NCI-H1092 treated with DMSO at 0.1 percent for 48 hours (cell line): ENCODE measurements at regions not wholly inside any gene's neighbourhood (a gene's known extent, or its start where the extent isn't known, plus 50 kb on each side); places are given as distances from the start of the nearest gene placed in this dataset.
"Not testable (repeated sequence)": the region's sequence is repeated elsewhere in the genome, so short reads cannot be mapped to it uniquely, and the experiment has no call there.

Experiments used
- DNase-seq: peaks from one replicate; lab custom pipeline; 2025; lab: John Stamatoyannopoulos, UW

DNA sequence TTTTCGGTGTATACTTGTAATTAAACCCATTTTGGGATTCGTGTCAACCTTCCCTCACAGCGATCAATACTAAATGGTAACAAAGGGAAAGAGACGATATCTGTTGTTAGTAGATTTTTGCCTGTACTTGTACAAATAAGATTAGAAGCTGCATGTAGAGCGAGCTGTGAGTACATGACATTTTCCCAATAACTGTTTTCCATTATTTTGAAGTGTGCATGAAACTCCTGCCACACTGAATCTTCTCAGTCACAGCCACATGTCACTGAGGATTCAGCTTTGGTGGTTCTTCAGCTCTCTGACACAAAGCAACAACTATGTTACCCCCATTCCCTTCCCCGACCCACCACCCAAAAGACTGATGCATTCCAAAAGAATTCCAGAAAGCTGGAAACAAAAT lies 685.6 kb downstream of the EFNA5 start:
- no peak for DNase-seq

DNA sequence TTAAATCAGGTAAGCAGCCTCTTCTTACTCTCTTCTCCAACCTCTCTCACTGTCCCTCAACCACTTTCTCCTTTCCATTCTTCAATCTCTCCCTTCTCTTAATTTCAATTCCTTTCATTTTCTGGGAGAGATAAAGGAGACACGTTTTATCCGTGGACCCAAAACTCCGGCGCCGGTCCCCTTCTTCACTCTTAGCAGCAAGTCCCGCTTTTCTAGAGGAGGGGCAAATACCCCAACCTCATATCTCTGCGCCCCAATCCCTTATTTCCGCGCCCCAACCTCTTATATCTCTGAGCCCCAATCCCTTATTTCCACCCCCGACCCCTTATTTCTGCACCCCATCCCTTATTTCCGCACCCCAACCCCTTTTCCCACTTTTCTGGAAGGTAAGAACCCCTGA lies 691.6 kb downstream of the EFNA5 start:
- not testable (repeated sequence) for DNase-seq

DNA sequence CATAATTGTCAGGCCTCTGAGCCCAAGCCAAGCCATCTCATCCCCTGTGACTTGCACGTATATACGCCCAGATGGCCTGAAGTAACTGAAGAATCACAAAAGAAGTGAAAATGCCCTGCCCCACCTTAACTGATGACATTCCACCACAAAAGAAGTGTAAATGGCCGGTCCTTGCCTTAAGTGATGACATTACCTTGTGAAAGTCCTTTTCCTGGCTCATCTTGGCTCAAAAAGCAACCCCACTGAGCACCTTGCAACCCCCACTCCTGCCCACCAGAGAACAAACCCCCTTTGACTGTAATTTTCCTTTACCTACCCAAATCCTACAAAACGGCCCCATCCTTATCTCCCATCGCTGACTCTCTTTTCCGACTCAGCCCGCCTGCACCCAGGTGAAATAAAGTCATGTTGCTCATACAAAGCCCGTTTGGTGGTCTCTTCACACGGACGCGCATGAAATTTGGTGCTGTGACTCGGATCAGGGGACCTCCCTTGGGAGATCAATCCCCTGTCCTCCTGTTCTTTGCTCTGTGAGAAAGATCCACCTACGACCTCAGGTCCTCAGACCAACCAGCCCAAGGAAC lies 692.1 kb downstream of the EFNA5 start:
- not testable (repeated sequence) for DNase-seq

DNA sequence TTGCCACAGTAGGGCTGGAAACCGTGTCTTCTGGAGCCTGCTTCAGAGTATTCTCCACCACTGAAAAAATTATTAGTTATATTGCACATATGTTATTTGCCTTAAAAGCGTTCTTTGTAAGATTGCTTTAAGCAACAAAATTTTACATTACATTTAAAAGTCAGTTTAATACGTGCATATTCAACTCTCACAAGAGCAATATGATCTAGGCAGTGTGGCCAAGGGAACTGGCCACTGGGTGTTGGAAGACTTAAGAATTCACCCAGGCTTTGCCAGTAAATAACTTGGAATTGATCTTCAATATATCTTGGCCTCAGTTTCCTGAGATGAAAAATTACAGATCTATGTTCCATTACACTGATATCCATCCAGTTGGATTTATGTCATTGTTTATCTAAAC lies 694.4 kb downstream of the EFNA5 start:
- DNase-seq = no peak

DNA sequence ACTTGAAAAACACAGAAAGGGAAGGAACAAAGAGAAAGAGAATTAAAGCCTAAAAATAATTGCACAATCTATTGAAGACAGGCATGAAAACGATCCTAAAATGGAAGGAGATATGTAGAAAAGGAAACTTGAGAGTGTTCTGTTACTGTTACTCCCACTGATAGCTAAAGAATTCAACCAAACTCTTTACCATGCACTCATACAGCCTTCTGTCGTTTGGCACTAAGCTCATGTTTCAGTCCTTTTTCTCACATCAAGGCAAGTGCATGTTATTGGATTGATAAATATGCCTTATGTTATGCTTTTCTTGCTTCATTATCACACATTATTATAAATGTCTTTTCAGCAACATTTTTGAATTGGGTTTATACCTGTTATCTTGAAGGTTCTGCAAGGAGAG lies 696.5 kb downstream of the EFNA5 start:
- no peak for DNase-seq

DNA sequence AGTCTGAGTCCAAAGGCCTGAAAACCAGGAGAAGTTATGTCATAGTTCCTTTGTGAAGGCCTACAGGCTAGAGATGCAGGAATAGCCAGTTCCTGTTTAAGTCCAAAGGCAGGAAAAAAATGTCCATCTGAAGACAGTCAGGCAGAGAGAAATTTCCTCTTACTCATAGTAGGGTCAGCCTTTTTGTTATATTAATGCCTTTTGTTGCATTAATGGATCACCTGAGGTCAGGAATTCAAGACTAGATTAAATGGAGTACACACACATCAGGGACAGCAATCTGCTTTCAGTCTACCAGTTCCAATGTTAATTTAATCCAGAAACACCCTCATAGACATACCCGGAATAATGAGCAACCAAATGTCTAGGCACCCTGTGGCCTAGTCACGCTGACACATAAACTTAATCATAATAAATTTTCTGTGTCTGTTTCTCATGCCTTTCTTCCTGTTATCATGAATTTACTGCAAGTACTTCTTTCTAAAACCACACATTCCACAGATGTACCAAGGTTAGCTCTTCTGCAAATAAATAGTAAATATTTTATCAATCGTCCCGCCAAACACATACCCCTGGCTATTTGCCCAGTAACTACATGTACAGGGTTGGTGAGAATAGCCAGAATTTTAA lies 703.9 kb downstream of the EFNA5 start:
- DNase-seq = no peak

DNA sequence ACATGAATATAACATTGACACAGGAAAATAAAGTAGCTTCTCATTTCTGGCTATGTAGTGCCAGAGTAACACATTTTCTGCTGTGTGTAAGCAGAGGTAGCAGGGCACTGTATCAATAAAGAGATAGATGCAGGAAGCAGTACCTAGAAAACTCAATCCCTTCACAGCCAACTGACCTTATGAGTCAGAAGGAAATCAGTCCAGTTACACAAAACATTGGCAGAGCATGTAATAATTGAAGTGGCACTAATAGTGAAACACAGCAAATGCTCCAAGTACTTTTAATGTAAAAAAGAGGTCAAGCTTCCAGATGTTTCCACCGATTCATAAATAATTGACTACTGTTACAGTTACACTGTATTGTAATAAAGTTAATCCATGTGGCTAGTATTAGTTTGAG lies 706.6 kb downstream of the EFNA5 start:
- DNase-seq = no peak

DNA sequence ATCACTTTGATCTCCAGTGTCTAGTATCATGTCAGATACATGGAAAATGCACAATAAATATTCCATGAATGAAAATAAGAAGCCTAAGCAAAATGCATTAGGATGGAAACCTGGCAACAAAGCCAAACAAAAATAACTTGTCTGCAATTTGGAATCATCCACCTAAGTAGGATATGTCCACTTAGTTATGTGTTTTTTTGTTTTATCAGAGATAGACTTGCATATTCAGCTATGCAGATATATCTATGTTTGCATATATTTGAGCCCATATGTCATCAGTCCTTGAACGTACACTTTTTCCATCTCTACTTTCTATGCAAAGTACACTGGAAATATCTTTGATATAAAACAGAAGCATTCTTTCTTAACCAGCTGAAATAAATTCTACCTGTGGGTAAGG lies 707.1 kb downstream of the EFNA5 start:
- DNase-seq = no peak

DNA sequence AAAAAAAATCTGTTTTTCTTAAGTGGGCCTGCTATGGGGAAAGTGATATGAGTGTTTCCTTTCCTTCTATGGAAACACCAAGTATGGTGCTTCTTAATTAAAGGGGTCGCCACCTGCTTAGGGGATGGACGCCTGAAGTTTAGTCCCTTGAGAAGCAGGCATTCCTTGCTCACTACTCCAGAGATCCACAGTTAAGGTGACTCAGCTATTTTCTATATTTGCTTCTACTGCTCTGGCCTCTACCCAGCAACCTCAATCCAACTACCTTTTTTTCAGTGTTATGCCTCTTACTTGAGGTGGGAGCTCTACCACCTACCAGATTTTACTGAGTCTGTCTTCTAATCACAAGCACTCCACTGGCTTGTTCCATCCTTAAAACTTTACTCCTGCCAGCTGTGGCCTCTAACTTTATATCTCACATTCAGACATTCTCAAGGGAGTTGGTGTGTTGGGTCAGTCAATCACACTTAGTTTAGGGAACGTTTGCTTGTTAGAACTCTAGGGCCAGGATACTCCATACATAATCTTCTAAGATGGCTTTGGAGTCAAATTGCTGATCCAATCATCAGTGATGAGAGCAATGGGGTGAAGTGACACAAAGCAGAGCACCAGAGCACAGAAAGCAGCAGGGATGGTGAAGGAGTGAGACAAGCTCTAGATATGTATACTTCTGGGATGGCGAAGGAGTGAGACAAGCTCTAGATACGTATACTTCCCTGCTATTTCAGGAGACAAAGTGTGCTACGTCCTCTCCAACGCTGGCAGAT lies 708.1 kb downstream of the EFNA5 start:
- DNase-seq = no peak

DNA sequence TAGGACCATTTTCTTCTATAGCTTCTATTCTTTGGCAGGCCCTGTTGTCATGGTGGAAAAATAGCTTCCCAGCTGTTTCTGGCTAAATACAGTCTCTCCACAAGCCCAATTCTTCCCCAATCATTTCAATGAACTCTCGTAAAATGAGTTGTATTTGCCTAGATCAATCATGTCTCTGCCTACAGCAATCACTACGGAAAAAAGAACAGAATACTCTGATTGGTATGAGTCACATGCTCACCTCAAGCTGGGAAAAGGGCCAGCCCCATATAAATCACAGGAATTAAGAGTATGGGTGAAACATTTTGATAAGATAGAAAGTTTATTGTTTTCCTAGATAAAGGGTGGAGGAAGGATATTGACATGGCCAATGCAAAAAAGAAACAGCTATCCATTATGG lies 711.4 kb downstream of the EFNA5 start:
- DNase-seq = no peak

DNA sequence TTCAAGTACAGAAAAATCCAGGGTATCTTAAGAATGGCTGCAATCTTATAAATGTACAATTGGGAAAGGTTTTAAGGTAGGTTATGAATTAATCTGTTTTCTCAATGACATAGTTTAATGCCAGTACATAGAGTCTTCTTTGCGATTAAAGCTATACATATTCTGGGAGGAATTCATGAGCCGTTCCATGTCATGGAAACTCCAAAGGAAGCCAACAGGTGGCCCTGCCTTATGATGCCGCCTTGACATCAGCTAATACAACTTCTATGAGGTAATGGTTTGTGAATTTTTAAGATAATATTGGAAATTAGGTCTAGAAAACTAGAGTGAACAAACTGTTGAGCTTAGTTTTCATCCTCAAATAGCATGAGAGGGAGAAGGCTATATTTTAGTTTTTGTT lies 713.4 kb downstream of the EFNA5 start:
- no peak for DNase-seq

DNA sequence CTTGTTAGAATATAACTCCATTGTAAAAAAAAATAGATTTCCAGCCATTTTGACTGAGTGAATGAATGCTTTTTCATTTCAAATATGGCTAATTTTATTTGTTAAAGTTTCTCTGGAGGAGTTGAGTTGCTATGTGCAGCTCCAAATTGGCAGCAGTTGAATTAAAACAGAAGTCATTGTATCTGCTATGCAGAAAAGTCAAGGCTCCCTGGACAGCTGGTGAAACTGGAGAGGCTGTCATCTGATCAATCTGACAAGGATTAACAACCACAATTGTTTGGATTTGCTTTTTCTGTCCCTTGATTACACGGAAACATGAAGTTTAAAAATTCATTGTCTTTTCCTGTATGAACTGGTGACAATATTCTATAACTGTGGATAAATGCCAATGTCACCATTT lies 713.9 kb downstream of the EFNA5 start:
- DNase-seq = peak; percentile 1

DNA sequence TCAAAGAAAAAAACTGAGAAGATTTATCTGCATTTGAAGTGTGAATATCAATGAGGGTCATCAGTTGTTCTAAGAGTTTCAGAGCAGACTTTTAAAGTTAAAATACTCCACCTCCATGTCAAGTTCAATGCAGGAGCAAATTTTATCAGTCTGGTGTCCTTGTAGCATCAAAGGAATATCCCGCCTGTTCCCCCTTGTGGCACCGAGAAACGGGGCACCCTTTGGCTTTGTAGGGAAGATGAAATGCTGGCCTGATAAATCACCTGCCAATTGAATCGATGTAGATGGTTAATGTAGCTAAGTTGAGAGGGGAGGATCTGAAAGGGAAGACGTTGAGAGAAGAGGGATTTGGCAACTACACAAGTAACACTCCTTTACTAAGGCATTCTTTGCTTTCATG lies 714.5 kb downstream of the EFNA5 start:
- no peak for DNase-seq

DNA sequence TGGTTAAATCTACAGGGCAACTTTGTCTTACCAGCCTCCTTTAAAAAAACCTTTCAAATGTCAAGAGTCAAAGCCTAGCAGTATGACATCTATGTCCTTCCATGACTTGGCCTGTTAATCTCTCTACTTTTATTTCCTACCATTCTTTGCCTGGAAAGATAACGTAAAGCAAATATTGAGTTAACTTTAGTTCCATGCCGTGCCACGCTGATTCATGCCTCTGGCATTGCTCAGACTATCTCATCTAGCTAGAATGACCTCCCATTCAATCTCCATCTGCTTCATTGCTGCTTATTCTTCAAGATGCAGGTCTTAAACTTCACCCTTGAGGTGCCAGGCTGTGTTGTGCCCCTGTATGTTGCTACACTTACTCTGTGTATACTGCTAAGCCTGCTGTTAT lies 729.8 kb downstream of the EFNA5 start:
- no peak for DNase-seq

DNA sequence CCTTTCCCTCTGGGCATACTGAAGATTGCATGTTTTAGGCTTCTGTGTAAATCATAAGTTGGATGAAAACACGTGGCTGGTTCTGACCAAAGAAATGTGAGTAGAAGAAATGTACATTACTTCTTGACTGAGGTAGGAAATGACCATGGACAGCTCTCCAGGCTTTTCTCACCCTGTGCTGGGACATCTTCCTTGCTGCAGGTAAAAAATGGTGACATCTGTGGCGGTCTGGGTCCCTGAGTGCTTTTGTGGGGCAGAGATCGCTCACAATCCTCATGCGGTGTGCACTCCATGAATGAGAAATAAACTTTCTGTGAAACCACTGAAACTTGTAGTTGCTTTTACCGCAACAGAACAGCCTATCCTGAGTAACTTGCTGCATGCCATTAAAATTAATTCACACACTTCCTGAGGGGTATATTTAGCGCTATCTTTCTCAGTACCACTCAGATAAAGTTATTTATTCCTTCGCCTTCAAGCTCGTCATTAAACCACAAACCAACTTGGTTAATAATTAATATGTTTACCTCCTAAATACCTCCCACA lies 730.4 kb downstream of the EFNA5 start:
- no peak for DNase-seq

DNA sequence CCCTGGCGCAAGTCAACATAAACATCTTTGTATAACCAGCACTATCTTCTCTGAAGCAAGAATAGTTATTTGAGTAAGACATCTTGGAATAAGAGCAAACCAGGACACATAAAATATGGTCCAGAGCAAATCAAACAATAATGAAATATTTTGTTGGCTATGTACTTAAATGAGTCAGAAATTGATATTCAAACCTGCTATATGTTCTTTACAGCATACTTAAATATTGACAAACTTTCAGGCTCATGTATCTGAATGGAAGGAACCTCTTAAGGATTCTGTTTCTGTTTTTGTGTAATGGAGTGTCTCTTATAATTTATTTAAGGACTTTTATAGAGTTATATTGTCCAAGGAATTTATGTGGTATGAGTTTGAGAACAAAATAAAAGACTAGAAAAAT lies 747.3 kb downstream of the EFNA5 start:
- no peak for DNase-seq

DNA sequence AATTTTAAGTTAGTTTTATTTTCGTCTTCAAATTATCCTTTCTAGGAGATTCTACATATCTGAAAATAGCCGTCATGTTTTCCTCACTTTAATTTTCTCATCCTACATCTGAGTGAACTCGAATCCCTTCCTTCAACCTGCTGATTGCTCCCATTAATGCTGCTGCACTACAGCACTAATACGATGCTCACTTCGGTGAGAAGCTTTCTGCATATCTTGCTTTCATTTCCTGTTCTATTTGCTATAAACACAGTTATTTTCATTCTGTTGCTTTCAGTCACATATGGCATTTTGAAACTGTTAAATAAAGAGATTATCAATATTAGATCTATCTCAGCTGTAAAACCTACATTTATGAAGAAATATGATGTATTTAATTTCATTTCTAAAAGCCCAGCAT lies 749.2 kb downstream of the EFNA5 start:
- no peak for DNase-seq

DNA sequence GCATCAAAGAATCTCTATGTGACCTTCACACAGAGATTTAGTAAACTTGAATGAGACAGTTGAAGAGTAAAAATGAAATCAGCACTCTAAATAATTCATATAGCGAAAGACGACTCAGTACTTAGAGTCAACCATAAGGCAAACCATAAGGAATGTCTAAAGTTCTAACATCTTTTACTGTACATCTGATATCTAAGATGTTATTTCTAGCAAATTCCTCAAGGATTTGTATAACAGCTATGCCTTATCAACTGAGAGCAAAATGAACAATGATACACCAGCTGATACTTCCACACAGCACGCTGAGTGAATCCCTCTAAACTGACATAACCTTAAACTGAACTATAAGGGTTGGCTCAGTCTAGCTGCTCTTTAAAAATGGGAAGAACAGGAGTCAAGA lies 760.3 kb downstream of the EFNA5 start:
- DNase-seq = no peak

DNA sequence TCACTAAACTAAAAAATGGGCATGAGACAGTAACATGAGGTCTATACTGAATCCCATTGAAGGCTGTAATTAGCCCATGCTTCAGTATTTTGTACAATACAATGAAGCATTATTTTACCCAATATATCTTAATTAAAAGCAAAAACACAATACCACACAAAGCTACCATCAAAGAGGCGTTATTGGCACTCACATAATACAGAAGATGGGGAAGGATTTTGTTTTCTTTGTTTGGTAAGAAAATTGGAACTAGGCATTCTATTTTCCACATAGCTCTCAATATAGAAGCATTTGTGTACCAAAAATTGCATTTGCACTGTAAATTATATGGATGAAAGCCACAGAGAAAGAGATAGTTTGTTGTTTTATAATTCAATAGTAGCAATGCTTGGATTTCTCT lies 761.0 kb downstream of the EFNA5 start:
- no peak for DNase-seq

DNA sequence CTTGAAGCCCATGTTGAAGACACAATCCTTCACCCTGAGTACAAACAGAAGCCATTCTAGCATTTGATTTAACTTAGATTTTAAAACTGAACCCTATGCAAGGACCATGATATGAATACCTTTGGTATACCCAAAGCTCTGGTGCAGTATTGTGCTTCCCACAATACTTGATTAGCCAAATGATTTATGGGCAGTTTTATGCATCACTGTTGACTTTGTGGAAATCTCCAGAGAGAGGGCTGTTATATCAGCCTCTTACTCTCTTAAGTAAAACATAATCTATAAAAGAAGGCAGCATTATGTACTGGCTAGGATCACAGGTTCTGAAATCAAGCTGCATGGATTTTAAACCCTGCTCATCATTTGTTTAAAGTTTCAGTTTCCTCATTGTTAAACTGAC lies 762.8 kb downstream of the EFNA5 start:
- DNase-seq = no peak

DNA sequence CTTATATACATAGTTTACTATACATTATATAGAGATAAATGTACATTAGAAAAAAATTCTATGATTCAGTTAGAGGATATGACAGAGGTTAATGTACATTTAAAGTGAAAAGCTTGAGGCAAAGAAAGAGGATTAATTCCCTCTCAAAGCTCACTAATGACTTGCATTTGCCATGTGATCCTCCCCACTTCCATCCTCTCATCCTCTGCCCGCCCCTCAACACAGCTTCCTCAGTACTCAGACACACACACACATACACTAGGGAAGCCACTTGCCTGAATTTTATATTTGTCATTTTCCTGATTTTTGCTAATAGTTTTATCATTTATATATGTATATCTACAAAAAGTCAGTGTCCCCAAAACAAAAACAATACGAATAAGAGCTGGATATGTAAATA lies 764.5 kb downstream of the EFNA5 start:
- DNase-seq = no peak

DNA sequence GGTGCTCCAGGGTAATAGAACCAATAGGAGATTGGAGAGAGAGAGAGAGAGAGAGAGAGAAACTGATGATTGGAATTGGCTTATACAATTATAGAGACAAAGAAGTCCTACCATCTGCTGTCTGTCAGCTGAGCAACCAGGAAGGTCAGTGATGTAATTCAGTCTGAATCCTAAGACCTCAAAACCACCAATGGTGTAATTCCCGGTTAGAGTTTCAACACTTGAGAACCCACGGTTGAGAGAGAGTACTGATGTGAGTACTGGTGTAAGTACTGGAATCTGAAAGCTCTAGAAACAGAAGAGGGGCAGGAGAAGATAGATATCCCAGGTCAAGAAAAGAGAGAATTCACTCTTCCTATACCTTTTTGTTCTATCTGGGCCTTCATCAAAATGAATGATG lies 775.8 kb downstream of the EFNA5 start:
- no peak for DNase-seq

DNA sequence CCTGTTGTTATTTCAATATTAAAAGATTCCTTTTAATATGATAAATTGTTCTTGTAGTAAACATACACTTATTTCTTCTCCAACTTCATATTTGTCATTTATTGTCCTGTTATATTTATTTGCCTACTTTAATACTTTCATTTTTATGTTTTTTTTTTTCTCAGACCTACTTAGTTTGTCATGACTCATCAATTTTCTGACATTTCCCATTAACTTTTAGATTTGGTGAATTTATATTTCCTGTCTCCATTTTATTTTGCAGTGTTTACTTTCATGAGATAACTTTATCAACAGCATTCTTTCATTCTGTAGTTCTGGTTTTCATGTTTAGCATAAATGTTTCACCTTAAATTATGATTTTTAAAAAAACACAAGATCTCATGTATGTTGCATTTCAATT lies 788.7 kb downstream of the EFNA5 start:
- no peak for DNase-seq
